Left lung (tissue), 4 donors: ENCODE measurements at regions not wholly inside any gene's neighbourhood (a gene's known extent, or its start where the extent isn't known, plus 50 kb on each side); places are given as distances from the start of the nearest gene placed in this dataset.
A peak's percentile ranks its signal among the peaks of the same experiment; 100 is the strongest.

Experiments
- ATAC-seq: fragments of 200-7000 bp; cut with Tn5 transposase; one replicate; pipeline ENCODE4 v1.9.1; 2020; ENCODE audit warnings: moderate library complexity
- DNase-seq, 4 donors: peaks; one replicate each; pipeline ENCODE4 v3.0.0-alpha.2; 2013 to 2020
- H3K27ac ChIP-seq, 2 donors: fragments of 200-600 bp; sonication (generic) in 1 of 2; one replicate each; pipeline versions ENCODE4 v1.5.0 to v1.8.0; 2020 to 2021
- H3K27me3 ChIP-seq, 2 donors: fragments of 200-600 bp; sonication (generic) in 1 of 2; one replicate each; pipeline versions ENCODE4 v1.5.0 to v1.8.0; 2020 to 2021
- H3K36me3 ChIP-seq, 2 donors: fragments of 200-600 bp; sonication (generic) in 1 of 2; one replicate each; pipeline versions ENCODE4 v1.5.0 to v1.8.0; 2020 to 2021
- H3K4me1 ChIP-seq, 2 donors: fragments of 200-600 bp; one replicate each; pipeline ENCODE4 v1.8.0; 2021
- H3K4me3 ChIP-seq, 2 donors: fragments of 200-600 bp; sonication (generic) in 1 of 2; one replicate each; pipeline versions ENCODE4 v1.5.0 to v1.8.0; 2020 to 2021; ENCODE audit warnings: mild to moderate bottlenecking in 1 of 2
- H3K9me3 ChIP-seq, 2 donors: fragments of 200-600 bp; sonication (generic) in 1 of 2; one replicate each; pipeline versions ENCODE4 v1.5.0 to v1.8.0; 2020 to 2021
- CTCF ChIP-seq, 2 donors: fragments of 200-600 bp; sonication (generic) in 1 of 2; IDR thresholded peaks; one replicate each; pipeline versions ENCODE4 v1.5.0 to v1.8.0; 2021; ENCODE audit warnings: antibody characterized with exemption in 2 of 2
- intact Hi-C, 2 donors: fragments of 100-400 bp; cut with DNase I; formaldehyde crosslinking; loops; one replicate each; pipeline versions ENCODE4 v1.11.2 to v1.14.2; 2022
- donor health status: DM: no; HTN: yes; CAD: no.
- donor health status: DM: no; HTN: no; CAD: no.

- intact Hi-C loops: no loop called here
These were observed 91.4 kb downstream of the NCOR2 start for GRCh38 chr12:124476011-124476400.

DNA sequence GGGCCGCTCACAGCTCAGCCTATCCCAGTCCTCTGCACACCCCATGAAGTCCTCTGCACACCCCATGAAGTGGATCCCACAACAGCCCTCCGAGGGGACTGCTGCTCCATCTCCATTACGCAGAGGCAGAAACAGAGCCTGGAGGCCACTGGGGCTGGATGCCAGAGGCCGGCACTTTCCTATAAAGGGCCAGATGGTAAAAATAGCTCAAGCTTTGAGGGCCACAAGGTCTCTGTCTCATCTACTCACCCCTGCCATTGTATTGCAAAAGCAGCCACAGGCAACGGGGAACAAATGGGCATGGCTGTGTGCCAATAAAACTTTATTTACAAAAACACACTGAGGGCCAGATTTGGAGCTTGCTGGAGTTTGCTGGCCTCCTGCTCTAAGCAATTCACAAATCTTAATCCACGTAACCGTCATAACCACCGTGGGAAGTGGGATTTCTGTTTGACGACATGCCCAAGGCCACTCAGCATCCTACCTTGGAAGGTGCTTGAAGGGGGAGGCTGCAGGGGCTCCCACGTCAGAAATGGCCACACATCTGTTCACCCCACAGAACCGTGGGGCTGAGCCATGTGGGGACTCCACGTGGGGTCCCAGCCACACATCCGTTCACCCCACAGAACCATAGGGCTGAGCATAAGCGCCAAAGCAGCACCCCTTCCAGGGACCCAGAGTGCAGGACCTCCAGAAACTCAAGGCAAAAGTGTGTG, 92.0 kb downstream of the NCOR2 start:
- Histone ChIP-seq H3K4me1 (peaks cover 6 to 10% of the 10 kb centered on the region in 2 donors), H3K9me3 (peaks cover 0 to 13% of the 10 kb centered on the region in 2 donors), H3K4me3 (no peak overlapping the region), H3K36me3 (peaks cover 0 to 89% of the 10 kb centered on the region in 2 donors), H3K27me3 (no peaks in the 10 kb centered on the region), H3K27ac (no peak overlapping the region)
- intact Hi-C loops: no loop called here
- no peak for TF ChIP-seq CTCF (IDR thresholded peaks at IDR 0.05)
- DNase-seq: peak in 1 of 4 donors; percentile 25
- no peak for ATAC-seq

More at GRCh38 chr12:124476011-124476400, 91.4 kb downstream of the NCOR2 start:
- no peak for TF ChIP-seq CTCF (IDR thresholded peaks at IDR 0.05)
- Histone ChIP-seq H3K27me3 (no peaks in the 10 kb centered on the region), H3K9me3 (peaks cover 0 to 13% of the 10 kb centered on the region in 2 donors), H3K4me1 (peaks cover 7 to 15% of the 10 kb centered on the region in 2 donors), H3K36me3 (peaks cover 0 to 84% of the 10 kb centered on the region in 2 donors), H3K4me3 (no peak overlapping the region), H3K27ac (no peak overlapping the region)
- ATAC-seq: no peak
- peak in 1 of 4 donors; percentile 58 for DNase-seq

DNA sequence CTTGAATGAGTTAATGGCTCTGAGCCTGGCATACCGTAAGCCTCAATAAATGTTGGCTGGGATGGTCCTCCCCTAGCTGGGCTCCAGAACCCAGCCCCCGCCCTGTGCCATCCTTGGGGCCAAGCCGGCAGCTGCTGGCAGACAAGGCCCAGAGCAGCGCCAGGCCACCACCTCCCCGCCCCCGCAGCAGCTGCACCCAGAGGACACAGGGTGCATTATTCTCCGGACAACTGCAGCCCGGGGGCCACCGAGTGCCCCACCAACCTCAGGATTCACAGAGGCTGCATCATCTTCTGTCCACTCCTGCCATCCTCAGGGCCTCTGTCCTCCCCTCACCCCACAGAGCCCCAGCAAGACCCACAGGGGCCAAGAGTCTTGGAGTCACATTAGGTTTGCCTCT, 92.7 kb downstream of the NCOR2 start:
- Histone ChIP-seq H3K4me1 (peaks cover 0 to 2% of the 10 kb centered on the region in 2 donors), H3K4me3 (no peak overlapping the region), H3K9me3 (peaks cover 0 to 13% of the 10 kb centered on the region in 2 donors), H3K36me3 (peaks cover 0 to 90% of the 10 kb centered on the region in 2 donors), H3K27me3 (no peaks in the 10 kb centered on the region), H3K27ac (no peak overlapping the region)
- TF ChIP-seq CTCF (IDR thresholded peaks at IDR 0.05): no peak
- intact Hi-C loops: no loop called here
- no peak for ATAC-seq
- DNase-seq: peak in 1 of 4 donors; percentile 58

DNA sequence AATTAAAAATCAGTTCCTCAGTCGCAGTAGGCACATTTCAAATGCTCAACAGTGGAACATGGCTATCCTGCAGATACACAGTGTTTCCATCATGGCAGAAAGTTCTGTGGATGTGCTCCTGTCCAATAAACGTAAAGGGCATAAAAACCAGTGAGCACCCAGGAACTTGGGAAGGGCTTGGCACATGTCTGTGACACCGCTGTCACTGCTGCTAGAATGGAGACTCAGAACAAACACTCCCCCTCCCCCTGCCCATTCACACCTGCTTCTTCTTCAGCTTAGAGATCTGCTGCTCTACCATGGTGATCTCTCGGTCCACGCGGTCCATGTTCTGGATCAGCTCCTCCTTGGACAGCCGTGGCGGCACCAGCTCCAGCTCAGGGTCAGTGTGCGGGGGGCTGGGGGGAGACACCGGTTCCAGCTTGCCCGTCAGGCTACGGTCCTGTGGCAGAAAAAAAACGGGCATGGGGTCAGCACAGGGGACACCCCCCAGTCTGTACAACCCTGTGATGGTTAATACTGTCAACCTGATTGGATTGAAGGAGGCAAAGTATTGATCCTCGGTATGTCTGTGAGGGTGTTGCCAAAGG, 94.6 kb downstream of the NCOR2 start:
- Histone ChIP-seq H3K9me3 (peaks cover 0 to 21% of the 10 kb centered on the region in 2 donors), H3K36me3 (peaks cover 0 to 87% of the 10 kb centered on the region in 2 donors), H3K27me3 (no peaks in the 10 kb centered on the region), H3K4me1 (no peaks in the 10 kb centered on the region), H3K4me3 (no peak overlapping the region), H3K27ac (no peak overlapping the region)
- intact Hi-C loops: no loop called here
- peak in 1 of 4 donors; percentile 63 for DNase-seq
- TF ChIP-seq CTCF (IDR thresholded peaks at IDR 0.05): no peak
- ATAC-seq: no peak

DNA sequence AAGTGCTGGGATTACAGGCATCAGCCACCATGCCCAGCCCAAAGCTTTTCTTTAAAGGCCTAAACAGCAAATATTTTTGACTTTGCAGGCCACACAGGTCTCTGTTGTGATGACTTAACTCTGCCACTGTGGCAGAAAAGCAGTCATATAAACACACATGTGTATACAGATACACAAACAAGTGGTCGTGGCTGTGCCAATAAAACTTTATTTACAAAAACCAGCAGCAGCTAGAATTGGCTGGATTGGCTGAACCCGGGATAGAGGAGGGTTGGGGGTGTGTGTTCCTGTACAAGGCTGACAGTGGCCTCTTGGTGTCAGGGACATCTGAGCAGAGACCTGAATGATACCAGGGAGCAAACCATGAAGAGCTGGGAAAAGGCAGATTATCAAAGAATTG, 95.6 kb downstream of the NCOR2 start:
- Histone ChIP-seq H3K4me3 (no peak overlapping the region), H3K27ac (no peak overlapping the region), H3K27me3 (no peaks in the 10 kb centered on the region), H3K9me3 (peaks cover 0 to 21% of the 10 kb centered on the region in 2 donors), H3K36me3 (peaks cover 0 to 78% of the 10 kb centered on the region in 2 donors), H3K4me1 (peaks cover 0 to under 1% of the 10 kb centered on the region in 2 donors)
- ATAC-seq (no peak), DNase-seq (no peak)
- intact Hi-C loops: no loop called here
- TF ChIP-seq CTCF (IDR thresholded peaks at IDR 0.05): no peak
